HepG2 (cell line): ENCODE measurements at regions not wholly inside any gene's neighbourhood (a gene's known extent, or its start where the extent isn't known, plus 50 kb on each side); places are given as distances from the start of the nearest gene placed in this dataset.

Experiments
- ATAC-seq: fragments of 200-7000 bp; cut with Tn5 transposase; 3 replicates; pipeline ENCODE4 v1.9.1; 2020; ENCODE audit warnings: mild to moderate bottlenecking, moderate library complexity
- BruUV-seq: library from RNA; stranded (reverse); fragments of 400-500 nt; replicated peaks from 2 replicates; lab custom pipeline; 2021; lab: Mats Ljungman, UMichigan
- CTCF ChIA-PET: fragments of 300-600 bp; formaldehyde crosslinking; extraction: SDS; loops from one replicate; lab custom pipeline; 2021; ENCODE audit warnings: low total read pairs, inconsistent platforms, low intra/inter-chr PET ratio; lab: Yijun Ruan, JAX
- POLR2A ChIA-PET: fragments of 350-600 bp; sonication (Branson Sonifier 250); formaldehyde crosslinking; loops from one replicate; lab custom pipeline; 2020; ENCODE audit warnings: antibody characterized with exemption, inconsistent platforms; lab: Yijun Ruan, JAX
- DNase-seq: peaks from one replicate; pipeline ENCODE4 v3.0.0-alpha.2; 2015; ENCODE audit warnings: low spot score
- FAIRE-seq: peaks from 3 replicates; lab custom pipeline; 2011; peaks lifted over from hg19 to GRCh38; lab: Jason Lieb, UNC
- H2AFZ ChIP-seq: one replicate; pipeline ENCODE4 v1.6.1; 2011; ENCODE audit warnings: low read length, inconsistent platforms
- H3K27ac ChIP-seq: fragments of 300-600 bp; 3 replicates; pipeline ENCODE4 v1.8.0; 2011; ENCODE audit warnings: mixed run types, mild to moderate bottlenecking, mixed read lengths, low read length, inconsistent platforms; ENCODE audit not compliant: insufficient read depth; ENCODE audit errors: extremely low read length
- H3K27me3 ChIP-seq, 2 experiments: fragments of 200-600 bp in 1 of 2; 2 replicates in 1 of 2; 3 replicates in 1 of 2; pipeline versions ENCODE4 v1.6.0 to v1.8.0; 2011; ENCODE audit warnings: low read length in 2 of 2, mild to moderate bottlenecking in 2 of 2, moderate library complexity in 2 of 2, inconsistent platforms in 1 of 2; ENCODE audit not compliant: insufficient read depth in 2 of 2, control insufficient read depth in 1 of 2
- H3K36me3 ChIP-seq, 2 experiments: fragments of 200-600 bp in 1 of 2; replicated peaks in 1 of 2; 2 replicates in 1 of 2; 3 replicates in 1 of 2; pipeline versions ENCODE4 v1.5.1 to v1.8.0; 2011; ENCODE audit warnings: low read length in 2 of 2, inconsistent platforms in 1 of 2; ENCODE audit not compliant: insufficient read depth in 2 of 2, control insufficient read depth in 1 of 2
- H3K4me1 ChIP-seq: 2 replicates; pipeline ENCODE4 v1.5.1; 2012; ENCODE audit warnings: low read length, inconsistent platforms; ENCODE audit not compliant: insufficient read depth
- H3K4me2 ChIP-seq: 2 replicates; pipeline ENCODE4 v1.6.0; 2011; ENCODE audit warnings: low read depth, low read length, inconsistent platforms
- H3K4me3 ChIP-seq, 3 experiments: fragments of 200-600 bp in 1 of 3; sonication (generic), shearing (Covaris generic) in 1 of 3; replicated peaks in 1 of 3; 2 replicates each; pipeline ENCODE4 v1.5.1; 2011 to 2016; ENCODE audit warnings: low read length in 3 of 3, inconsistent platforms in 2 of 3, low read depth in 2 of 3, mild to moderate bottlenecking in 2 of 3, control low read depth in 1 of 3, mixed read lengths in 1 of 3; ENCODE audit not compliant: insufficient read depth in 1 of 3
- H3K79me2 ChIP-seq: one replicate; pipeline ENCODE4 v1.6.1; 2011; ENCODE audit warnings: low read length, inconsistent platforms; ENCODE audit not compliant: insufficient read depth
- H3K9ac ChIP-seq: 2 replicates; pipeline ENCODE4 v1.6.0; 2011; ENCODE audit warnings: mild to moderate bottlenecking, low read depth, low read length, inconsistent platforms; ENCODE audit not compliant: insufficient read depth
- H3K9me3 ChIP-seq: 2 replicates; pipeline ENCODE4 v1.5.1; 2012; ENCODE audit warnings: mild to moderate bottlenecking, low read length
- H4K20me1 ChIP-seq: 2 replicates; pipeline ENCODE4 v1.6.0; 2011; ENCODE audit warnings: inconsistent platforms, mild to moderate bottlenecking, low read length, moderate library complexity; ENCODE audit not compliant: insufficient read depth
- BRCA1 ChIP-seq: sonication (generic); formaldehyde crosslinking; IDR thresholded peaks from 2 replicates; pipeline ENCODE4 v1.4.0; 2020; ENCODE audit warnings: missing genetic modification reagents
- ETS1 ChIP-seq: sonication (generic); formaldehyde crosslinking; IDR thresholded peaks from 2 replicates; pipeline ENCODE4 v1.4.0; 2020; ENCODE audit warnings: missing genetic modification reagents
- HNF1A ChIP-seq, 2 experiments: sonication (generic) in 1 of 2; formaldehyde crosslinking in 1 of 2; IDR thresholded peaks; 2 replicates each; pipeline versions ENCODE4 v1.4.0 to v1.6.1; 2016 to 2020; ENCODE audit warnings: borderline replicate concordance in 1 of 2, low read depth in 1 of 2, mild to moderate bottlenecking in 1 of 2, missing genetic modification reagents in 1 of 2
- KDM3A ChIP-seq: IDR thresholded peaks from 2 replicates; pipeline ENCODE4 v1.6.1; 2018; ENCODE audit warnings: low read depth, missing compliant biosample characterization
- TFDP2 ChIP-seq: sonication (generic); formaldehyde crosslinking; IDR thresholded peaks from 2 replicates; pipeline ENCODE4 v1.4.0; 2020; ENCODE audit warnings: missing genetic modification reagents
- THAP11 ChIP-seq: IDR thresholded peaks from 2 replicates; pipeline ENCODE4 v1.6.1; 2016; ENCODE audit warnings: missing biosample characterization, missing genetic modification reagents
- ZHX2 ChIP-seq, 2 experiments: sonication (generic) in 1 of 2; formaldehyde crosslinking in 1 of 2; IDR thresholded peaks; 2 replicates each; pipeline versions ENCODE4 v1.6.1 to v1.9.0; 2014 to 2022; ENCODE audit warnings: antibody characterized with exemption in 1 of 2, borderline replicate concordance in 1 of 2, inconsistent platforms in 1 of 2, low read depth in 1 of 2, missing genetic modification reagents in 1 of 2
- WGBS: methylation state at CpG from one replicate; pipeline ENCODE4 v1.1.6; 2017; ENCODE audit warnings: low lambda C conversion rate; 5-methylcytosine and 5-hydroxymethylcytosine counted together
- in situ Hi-C: cut with HindIII; loops from 2 replicates; pipeline ENCODE4 v1.10.0; 2017; ENCODE audit warnings: low pct_unique_long_range_greater_than_20kb; ENCODE audit not compliant: extremely low pct_ligation_motif_present
- intact Hi-C: fragments of 100-400 bp; cut with micrococcal nuclease; formaldehyde crosslinking; loops from one replicate; pipeline ENCODE4 v1.10.0; 2022; ENCODE audit not compliant: unreplicated experiment

GRCh38 chr2:183666031-183666430, 541.8 kb downstream of the NUP35 start:
- Histone ChIP-seq H2AFZ (no peak overlapping the region), H3K9ac (no peak overlapping the region), H3K4me2 (no peak overlapping the region), H3K36me3 (no peaks in the 10 kb centered on the region), H3K79me2 (no peaks in the 10 kb centered on the region), H3K27me3 (no peaks in the 10 kb centered on the region), H3K27ac (no peak overlapping the region), H3K9me3 (no peaks in the 10 kb centered on the region), H3K4me1 (no peaks in the 10 kb centered on the region), H3K4me3 (no peak overlapping the region), H4K20me1 (no peaks in the 10 kb centered on the region)
- DNase-seq (no peak), ATAC-seq (no peak), FAIRE-seq (no peak)
- BruUV-seq, result no TSS peak
- in situ Hi-C loops (no loop called here), intact Hi-C loops (no loop called here)
- POLR2A ChIA-PET, result no interaction called here
- CTCF ChIA-PET, result no interaction called here
- WGBS, result 0% methylated on average over 1 of the region's 1 CpG
- TF ChIP-seq ETS1 (CRISPR knock-in tag) (no peak), ZHX2 (IDR thresholded peaks at IDR 0.05; ENCODE audit: low read depth) (no peak), ZHX2 (CRISPR knock-in tag; IDR thresholded peaks at IDR 0.05; ENCODE audit: borderline replicate concordance) (no peak), HNF1A (IDR thresholded peaks at IDR 0.05; ENCODE audit: low read depth) (no peak), HNF1A (CRISPR knock-in tag; IDR thresholded peaks at IDR 0.05; ENCODE audit: borderline replicate concordance) (no peak), BRCA1 (CRISPR knock-in tag) (no peak), KDM3A (CRISPR knock-in tag) (no peak), TFDP2 (CRISPR knock-in tag) (no peak), THAP11 (CRISPR knock-in tag) (no peak)
